DOHH2 (cell line): ENCODE measurements at regions not wholly inside any gene's neighbourhood (a gene's known extent, or its start where the extent isn't known, plus 50 kb on each side); places are given as distances from the start of the nearest gene placed in this dataset.

Experiments used
- EZH2phosphoT487 ChIP-seq: fragments of 200-600 bp; sonication (generic); IDR thresholded peaks from 2 replicates; pipeline ENCODE4 v1.6.1; 2017; ENCODE audit warnings: borderline replicate concordance, mild to moderate bottlenecking, antibody characterized with exemption, low read length, moderate library complexity, mixed read lengths
- TF ChIP-seq, protein P1 (sequence below): fragments of 200-600 bp; sonication (generic); IDR thresholded peaks from one replicate; pipeline ENCODE4 v1.5.1; 2014; ENCODE audit warnings: antibody characterized with exemption, mild to moderate bottlenecking, low read depth, low read length; ENCODE audit not compliant: poor library complexity, severe bottlenecking

- TF ChIP-seq EZH2phosphoT487: no peak
- TF ChIP-seq, protein P1, sequence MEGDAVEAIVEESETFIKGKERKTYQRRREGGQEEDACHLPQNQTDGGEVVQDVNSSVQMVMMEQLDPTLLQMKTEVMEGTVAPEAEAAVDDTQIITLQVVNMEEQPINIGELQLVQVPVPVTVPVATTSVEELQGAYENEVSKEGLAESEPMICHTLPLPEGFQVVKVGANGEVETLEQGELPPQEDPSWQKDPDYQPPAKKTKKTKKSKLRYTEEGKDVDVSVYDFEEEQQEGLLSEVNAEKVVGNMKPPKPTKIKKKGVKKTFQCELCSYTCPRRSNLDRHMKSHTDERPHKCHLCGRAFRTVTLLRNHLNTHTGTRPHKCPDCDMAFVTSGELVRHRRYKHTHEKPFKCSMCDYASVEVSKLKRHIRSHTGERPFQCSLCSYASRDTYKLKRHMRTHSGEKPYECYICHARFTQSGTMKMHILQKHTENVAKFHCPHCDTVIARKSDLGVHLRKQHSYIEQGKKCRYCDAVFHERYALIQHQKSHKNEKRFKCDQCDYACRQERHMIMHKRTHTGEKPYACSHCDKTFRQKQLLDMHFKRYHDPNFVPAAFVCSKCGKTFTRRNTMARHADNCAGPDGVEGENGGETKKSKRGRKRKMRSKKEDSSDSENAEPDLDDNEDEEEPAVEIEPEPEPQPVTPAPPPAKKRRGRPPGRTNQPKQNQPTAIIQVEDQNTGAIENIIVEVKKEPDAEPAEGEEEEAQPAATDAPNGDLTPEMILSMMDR: no peak
These were observed 158.9 kb upstream of the PLEKHG7 start for GRCh38 chr12:92543840-92544239.
